Lung (tissue), 11 donors: ENCODE measurements at regions not wholly inside any gene's neighbourhood (a gene's known extent, or its start where the extent isn't known, plus 50 kb on each side); places are given as distances from the start of the nearest gene placed in this dataset.

ENCODE experiments used
- ATAC-seq: fragments of 200-7000 bp; cut with Tn5 transposase; one replicate; pipeline ENCODE4 v1.9.1; 2020; ENCODE audit warnings: moderate number of reproducible peaks; ENCODE audit not compliant: insufficient read depth, low FRiP score
- DNase-seq, 3 donors: peaks; one replicate each; pipeline ENCODE4 v3.0.0-alpha.2; 2013 to 2017
- H3K27ac ChIP-seq, 2 donors: one replicate each; pipeline ENCODE4 v1.5.1; 2013; ENCODE audit warnings: mild to moderate bottlenecking in 2 of 2, moderate library complexity in 2 of 2, control low read depth in 1 of 2, inconsistent platforms in 1 of 2, low read depth in 1 of 2, low read length in 1 of 2
- H3K27me3 ChIP-seq, 3 donors: one replicate each; pipeline ENCODE4 v1.5.1; 2013; ENCODE audit warnings: low read length in 2 of 3; ENCODE audit not compliant: control insufficient read depth in 3 of 3, insufficient read depth in 3 of 3
- H3K36me3 ChIP-seq, 4 donors: one replicate each; pipeline ENCODE4 v1.5.1; 2013; ENCODE audit warnings: low read length in 4 of 4, mild to moderate bottlenecking in 1 of 4, moderate library complexity in 1 of 4; ENCODE audit not compliant: control insufficient read depth in 4 of 4, insufficient read depth in 4 of 4
- H3K4me1 ChIP-seq, 5 donors: one replicate each; pipeline ENCODE4 v1.5.1; 2013; ENCODE audit warnings: low read length in 5 of 5, mild to moderate bottlenecking in 2 of 5, moderate library complexity in 1 of 5; ENCODE audit not compliant: control insufficient read depth in 5 of 5, insufficient read depth in 5 of 5
- H3K4me3 ChIP-seq: one replicate; pipeline ENCODE4 v1.5.1; 2013; ENCODE audit warnings: mild to moderate bottlenecking, control low read depth, moderate library complexity
- H3K9ac ChIP-seq, 2 donors: one replicate each; pipeline ENCODE4 v1.5.1; 2013; ENCODE audit warnings: low read length in 2 of 2, control low read depth in 1 of 2; ENCODE audit not compliant: insufficient read depth in 1 of 2
- H3K9me3 ChIP-seq, 4 donors: one replicate each; pipeline ENCODE4 v1.5.1; 2013; ENCODE audit warnings: low read length in 3 of 4, mild to moderate bottlenecking in 1 of 4, moderate library complexity in 1 of 4; ENCODE audit not compliant: control insufficient read depth in 4 of 4, insufficient read depth in 3 of 4
- CTCF ChIP-seq: IDR thresholded peaks from 2 replicates; pipeline ENCODE4 v1.5.1; 2012; ENCODE audit warnings: mild to moderate bottlenecking; ENCODE audit errors: control extremely low read depth, extremely low read depth
- WGBS, 2 donors: extraction: QIAGEN DNeasy Blood & Tissue Kit; methylation state at CpG; one replicate each; pipeline ENCODE4 v1.1.7; 2013; 5-methylcytosine and 5-hydroxymethylcytosine counted together
- donor health status: control.
- donor health status: control.
- donor health status: Bipolar disorder and iron deficiency.
- donor health status: healthy.
- donor health status: DM: yes; HTN: yes; CAD: no.

- no peak overlapping the region for H3K9ac ChIP-seq
- WGBS, 2 donors = 88 to 91% methylated on average over 17 of the region's 17 CpGs
- no peak for ATAC-seq
Observed at GRCh38 chr2:128593879-128594650, 275.4 kb upstream of the HS6ST1 start.

GRCh38 chr2:128594651-128594910 is 275.9 kb upstream of the HS6ST1 start:
- no peak for TF ChIP-seq CTCF
- DNase-seq = no peak
- ATAC-seq = no peak
- 90 to 95% methylated on average over 2 of the region's 2 CpGs for WGBS, 2 donors
- Histone ChIP-seq H3K4me3 (no peak overlapping the region), H3K9me3 (peaks cover 0 to 3% (median 0%) of the 10 kb centered on the region in 4 donors), H3K27me3 (no peaks in the 10 kb centered on the region), H3K27ac (no peak overlapping the region), H3K9ac (no peak overlapping the region), H3K36me3 (no peaks in the 10 kb centered on the region), H3K4me1 (peaks cover 0 to 17% (median 4%) of the 10 kb centered on the region in 5 donors)

More at GRCh38 chr2:128593879-128594650, 275.4 kb upstream of the HS6ST1 start:
- DNase-seq = peak; percentile 30 to 64 (median 55)
- Histone ChIP-seq H3K27me3 (no peaks in the 10 kb centered on the region), H3K4me1 (peaks cover 0 to 13% (median 4%) of the 10 kb centered on the region in 5 donors), H3K9me3 (peaks cover 0 to 3% (median 0%) of the 10 kb centered on the region in 4 donors), H3K27ac (no peak overlapping the region), H3K4me3 (no peak overlapping the region), H3K36me3 (no peaks in the 10 kb centered on the region)
- TF ChIP-seq CTCF = no peak

GRCh38 chr2:128594953-128595677 is 276.4 kb upstream of the HS6ST1 start:
- Histone ChIP-seq H3K27ac (no peak overlapping the region), H3K4me1 (peaks cover 0 to 22% (median 7%) of the 10 kb centered on the region in 5 donors), H3K27me3 (no peaks in the 10 kb centered on the region), H3K9me3 (no peaks in the 10 kb centered on the region), H3K9ac (no peak overlapping the region), H3K36me3 (no peaks in the 10 kb centered on the region), H3K4me3 (no peak overlapping the region)
- ATAC-seq (no peak), DNase-seq (peak in 1 of 3 donors; percentile 15)
- 87 to 92% methylated on average over 13 of the region's 13 CpGs for WGBS, 2 donors
- TF ChIP-seq CTCF = no peak
